HG03571 (cell line): ENCODE measurements at regions not wholly inside any gene's neighbourhood (a gene's known extent, or its start where the extent isn't known, plus 50 kb on each side); places are given as distances from the start of the nearest gene placed in this dataset.

ENCODE experiments used
- ATAC-seq: cut with Tn5 transposase; IDR thresholded peaks from one replicate; pipeline ENCODE4 v1.9.1; 2021; ENCODE audit not compliant: unreplicated experiment

- ATAC-seq, result no peak
These were observed 64.1 kb upstream of the FOXC1 start for GRCh38 chr6:1545654-1546053.

GRCh38 chr6:1547785-1548184 is 61.9 kb upstream of the FOXC1 start:
- ATAC-seq, result no peak

- no peak for ATAC-seq
These were observed 58.5 kb upstream of the FOXC1 start for GRCh38 chr6:1551249-1551648.

- ATAC-seq, result no peak
These were observed 57.4 kb upstream of the FOXC1 start for GRCh38 chr6:1552296-1552761.

GRCh38 chr6:1553562-1554083 is 56.1 kb upstream of the FOXC1 start:
- no peak for ATAC-seq

GRCh38 chr6:1554141-1554475 is 55.6 kb upstream of the FOXC1 start:
- ATAC-seq, result no peak

GRCh38 chr6:1554476-1555310 is 55.0 kb upstream of the FOXC1 start:
- ATAC-seq, result no peak

GRCh38 chr6:1558388-1558787 is 51.3 kb upstream of the FOXC1 start:
- no peak for ATAC-seq
